ENCODE measurements at regions not wholly inside any gene's neighbourhood (a gene's known extent, or its start where the extent isn't known, plus 50 kb on each side); places are given as distances from the start of the nearest gene placed in this dataset.
"Not testable (repeated sequence)": the region's sequence is repeated elsewhere in the genome, so short reads cannot be mapped to it uniquely, and the experiment has no call there.

- not testable (repeated sequence) for H2BK120ac ChIP-seq (ENCODE audit: low read depth, low read length); H3K18ac ChIP-seq (ENCODE audit: low read depth in 1 of 2, low read length in 2 of 2); H3K4me3 ChIP-seq (ENCODE audit: insufficient read depth in 1 of 2, low read depth in 1 of 2, low read length in 2 of 2); H2BK5ac ChIP-seq (ENCODE audit: low read depth, low read length, poor library complexity, severe bottlenecking); H3K79me1 ChIP-seq (replicated peaks; ENCODE audit: low read length, poor library complexity, severe bottlenecking); H4K91ac ChIP-seq (ENCODE audit: low read length); H4K8ac ChIP-seq (ENCODE audit: low read length); H2AFZ ChIP-seq (ENCODE audit: low read depth, low read length); H2BK15ac ChIP-seq (ENCODE audit: low read depth, poor library complexity, severe bottlenecking); H2BK12ac ChIP-seq (ENCODE audit: low read length in 2 of 2); H3K9ac ChIP-seq (ENCODE audit: low read length); H3K4me2 ChIP-seq (ENCODE audit: low read length, poor library complexity, severe bottlenecking); H3K27me3 ChIP-seq (ENCODE audit: control insufficient read depth in 1 of 2, insufficient read depth in 1 of 2, low read length in 2 of 2); H2AK5ac ChIP-seq (ENCODE audit: low read length, severe bottlenecking); H3K27ac ChIP-seq (ENCODE audit: low read length, poor library complexity, severe bottlenecking); H3K4ac ChIP-seq (ENCODE audit: low read depth in 1 of 2, low read length in 2 of 2); DNase-seq; H3K23ac ChIP-seq (ENCODE audit: low read length in 2 of 2); H3K36me3 ChIP-seq (ENCODE audit: control insufficient read depth in 1 of 2, insufficient read depth in 2 of 2, low read depth in 1 of 2, low read length in 2 of 2); H3K9me3 ChIP-seq (ENCODE audit: control insufficient read depth, low read length); H3K14ac ChIP-seq (ENCODE audit: low read length in 2 of 2); H3K4me1 ChIP-seq (ENCODE audit: control insufficient read depth, insufficient read depth, low read depth, low read length)
- WGBS, result 100% methylated on average over 1 of the region's 1 CpG
Measured at GRCh38 chr1:105093893-105094292, 1344.2 kb downstream of the AMY1C start.

GRCh38 chr1:105100102-105100501 lies 1350.4 kb downstream of the AMY1C start:
- no peaks in the 10 kb centered on the region for H3K27me3 ChIP-seq (ENCODE audit: control insufficient read depth in 1 of 2, insufficient read depth in 1 of 2, low read length in 2 of 2)
- no peak overlapping the region for H3K23ac ChIP-seq (ENCODE audit: low read length in 2 of 2)
- no peak overlapping the region for H2AK5ac ChIP-seq (ENCODE audit: low read length, severe bottlenecking)
- H3K4me2 ChIP-seq (ENCODE audit: low read length, poor library complexity, severe bottlenecking), result no peak overlapping the region
- no peak for DNase-seq
- H3K4me3 ChIP-seq (ENCODE audit: insufficient read depth in 1 of 2, low read depth in 1 of 2, low read length in 2 of 2), result no peak overlapping the region
- no peak overlapping the region for H2BK120ac ChIP-seq (ENCODE audit: low read depth, low read length)
- no peak overlapping the region for H4K8ac ChIP-seq (ENCODE audit: low read length)
- no peak overlapping the region for H2BK5ac ChIP-seq (ENCODE audit: low read depth, low read length, poor library complexity, severe bottlenecking)
- H2BK15ac ChIP-seq (ENCODE audit: low read depth, poor library complexity, severe bottlenecking), result no peak overlapping the region
- no peaks in the 10 kb centered on the region for H3K79me1 ChIP-seq (replicated peaks; ENCODE audit: low read length, poor library complexity, severe bottlenecking)
- no peak overlapping the region for H3K18ac ChIP-seq (ENCODE audit: low read depth in 1 of 2, low read length in 2 of 2)
- no peak overlapping the region for H2AFZ ChIP-seq (ENCODE audit: low read depth, low read length)
- WGBS, result no CpG with 5 or more reads among the region's 1 CpG
- H3K36me3 ChIP-seq (ENCODE audit: control insufficient read depth in 1 of 2, insufficient read depth in 2 of 2, low read depth in 1 of 2, low read length in 2 of 2), result no peaks in the 10 kb centered on the region
- H3K14ac ChIP-seq (ENCODE audit: low read length in 2 of 2), result no peak overlapping the region
- no peak overlapping the region for H3K4ac ChIP-seq (ENCODE audit: low read depth in 1 of 2, low read length in 2 of 2)
- no peak overlapping the region for H4K91ac ChIP-seq (ENCODE audit: low read length)
- H3K27ac ChIP-seq (ENCODE audit: low read length, poor library complexity, severe bottlenecking), result no peak overlapping the region
- H3K9ac ChIP-seq (ENCODE audit: low read length), result no peak overlapping the region
- no peaks in the 10 kb centered on the region for H3K4me1 ChIP-seq (ENCODE audit: control insufficient read depth, insufficient read depth, low read depth, low read length)
- H3K9me3 ChIP-seq (ENCODE audit: control insufficient read depth, low read length), result peaks cover 5% of the 10 kb centered on the region
- no peak overlapping the region for H2BK12ac ChIP-seq (ENCODE audit: low read length in 2 of 2)

GRCh38 chr1:105101261-105101660 lies 1351.6 kb downstream of the AMY1C start:
- H2BK12ac ChIP-seq (ENCODE audit: low read length in 2 of 2), result no peak overlapping the region
- WGBS, result 69% methylated on average over 2 of the region's 3 CpGs
- H3K18ac ChIP-seq (ENCODE audit: low read depth in 1 of 2, low read length in 2 of 2), result no peak overlapping the region
- no peak overlapping the region for H3K27ac ChIP-seq (ENCODE audit: low read length, poor library complexity, severe bottlenecking)
- H2AFZ ChIP-seq (ENCODE audit: low read depth, low read length), result no peak overlapping the region
- H2AK5ac ChIP-seq (ENCODE audit: low read length, severe bottlenecking), result no peak overlapping the region
- DNase-seq, result no peak
- H3K14ac ChIP-seq (ENCODE audit: low read length in 2 of 2), result no peak overlapping the region
- no peak overlapping the region for H2BK5ac ChIP-seq (ENCODE audit: low read depth, low read length, poor library complexity, severe bottlenecking)
- no peak overlapping the region for H3K4ac ChIP-seq (ENCODE audit: low read depth in 1 of 2, low read length in 2 of 2)
- H2BK120ac ChIP-seq (ENCODE audit: low read depth, low read length), result no peak overlapping the region
- no peak overlapping the region for H4K91ac ChIP-seq (ENCODE audit: low read length)
- H3K23ac ChIP-seq (ENCODE audit: low read length in 2 of 2), result no peak overlapping the region
- H3K4me1 ChIP-seq (ENCODE audit: control insufficient read depth, insufficient read depth, low read depth, low read length), result no peaks in the 10 kb centered on the region
- no peak overlapping the region for H3K9ac ChIP-seq (ENCODE audit: low read length)
- peaks cover 5% of the 10 kb centered on the region for H3K9me3 ChIP-seq (ENCODE audit: control insufficient read depth, low read length)
- H4K8ac ChIP-seq (ENCODE audit: low read length), result no peak overlapping the region
- no peak overlapping the region for H3K4me3 ChIP-seq (ENCODE audit: insufficient read depth in 1 of 2, low read depth in 1 of 2, low read length in 2 of 2)
- H3K4me2 ChIP-seq (ENCODE audit: low read length, poor library complexity, severe bottlenecking), result no peak overlapping the region
- no peaks in the 10 kb centered on the region for H3K27me3 ChIP-seq (ENCODE audit: control insufficient read depth in 1 of 2, insufficient read depth in 1 of 2, low read length in 2 of 2)
- no peaks in the 10 kb centered on the region for H3K36me3 ChIP-seq (ENCODE audit: control insufficient read depth in 1 of 2, insufficient read depth in 2 of 2, low read depth in 1 of 2, low read length in 2 of 2)
- no peaks in the 10 kb centered on the region for H3K79me1 ChIP-seq (replicated peaks; ENCODE audit: low read length, poor library complexity, severe bottlenecking)
- H2BK15ac ChIP-seq (ENCODE audit: low read depth, poor library complexity, severe bottlenecking), result no peak overlapping the region

- Histone ChIP-seq H3K9ac (ENCODE audit: low read length) (no peak overlapping the region), H2BK120ac (ENCODE audit: low read depth, low read length) (no peak overlapping the region), H2BK15ac (ENCODE audit: low read depth, poor library complexity, severe bottlenecking) (no peak overlapping the region), H3K36me3 (ENCODE audit: control insufficient read depth in 1 of 2, insufficient read depth in 2 of 2, low read depth in 1 of 2, low read length in 2 of 2) (no peaks in the 10 kb centered on the region), H4K91ac (ENCODE audit: low read length) (no peak overlapping the region), H3K4me1 (ENCODE audit: control insufficient read depth, insufficient read depth, low read depth, low read length) (no peaks in the 10 kb centered on the region), H2AFZ (ENCODE audit: low read depth, low read length) (no peak overlapping the region), H3K4ac (ENCODE audit: low read depth in 1 of 2, low read length in 2 of 2) (no peak overlapping the region), H3K9me3 (ENCODE audit: control insufficient read depth, low read length) (peaks cover 1% of the 10 kb centered on the region), H3K4me2 (ENCODE audit: low read length, poor library complexity, severe bottlenecking) (no peak overlapping the region), H3K27ac (ENCODE audit: low read length, poor library complexity, severe bottlenecking) (no peak overlapping the region), H3K18ac (ENCODE audit: low read depth in 1 of 2, low read length in 2 of 2) (no peak overlapping the region), H3K4me3 (ENCODE audit: insufficient read depth in 1 of 2, low read depth in 1 of 2, low read length in 2 of 2) (no peak overlapping the region), H2BK12ac (ENCODE audit: low read length in 2 of 2) (no peak overlapping the region), H2AK5ac (ENCODE audit: low read length, severe bottlenecking) (no peak overlapping the region), H2BK5ac (ENCODE audit: low read depth, low read length, poor library complexity, severe bottlenecking) (no peak overlapping the region), H3K79me1 (replicated peaks; ENCODE audit: low read length, poor library complexity, severe bottlenecking) (no peaks in the 10 kb centered on the region), H4K8ac (ENCODE audit: low read length) (no peak overlapping the region), H3K14ac (ENCODE audit: low read length in 2 of 2) (no peak overlapping the region), H3K23ac (ENCODE audit: low read length in 2 of 2) (no peak overlapping the region), H3K27me3 (ENCODE audit: control insufficient read depth in 1 of 2, insufficient read depth in 1 of 2, low read length in 2 of 2) (no peaks in the 10 kb centered on the region)
- DNase-seq, result no peak
- 15% methylated on average over 1 of the region's 3 CpGs for WGBS
Measured at GRCh38 chr1:105102371-105102770, 1352.7 kb downstream of the AMY1C start.
